ENCODE measurements at regions not wholly inside any gene's neighbourhood (a gene's known extent, or its start where the extent isn't known, plus 50 kb on each side); places are given as distances from the start of the nearest gene placed in this dataset.

- Histone ChIP-seq H3K9me3 (no peaks in the 10 kb centered on the region), H3K36me3 (no peaks in the 10 kb centered on the region), H3K27me3 (no peaks in the 10 kb centered on the region), H3K4me3 (no peak overlapping the region), H3K27ac (no peak overlapping the region), H3K4me1 (no peaks in the 10 kb centered on the region)
- TF ChIP-seq CTCF (IDR thresholded peaks at IDR 0.05) (no peak), POLR2A (IDR thresholded peaks at IDR 0.05) (no peak)
- DNase-seq: no peak
Measured at GRCh38 chr18:7512990-7513389, 54.1 kb upstream of the PTPRM start.

DNA sequence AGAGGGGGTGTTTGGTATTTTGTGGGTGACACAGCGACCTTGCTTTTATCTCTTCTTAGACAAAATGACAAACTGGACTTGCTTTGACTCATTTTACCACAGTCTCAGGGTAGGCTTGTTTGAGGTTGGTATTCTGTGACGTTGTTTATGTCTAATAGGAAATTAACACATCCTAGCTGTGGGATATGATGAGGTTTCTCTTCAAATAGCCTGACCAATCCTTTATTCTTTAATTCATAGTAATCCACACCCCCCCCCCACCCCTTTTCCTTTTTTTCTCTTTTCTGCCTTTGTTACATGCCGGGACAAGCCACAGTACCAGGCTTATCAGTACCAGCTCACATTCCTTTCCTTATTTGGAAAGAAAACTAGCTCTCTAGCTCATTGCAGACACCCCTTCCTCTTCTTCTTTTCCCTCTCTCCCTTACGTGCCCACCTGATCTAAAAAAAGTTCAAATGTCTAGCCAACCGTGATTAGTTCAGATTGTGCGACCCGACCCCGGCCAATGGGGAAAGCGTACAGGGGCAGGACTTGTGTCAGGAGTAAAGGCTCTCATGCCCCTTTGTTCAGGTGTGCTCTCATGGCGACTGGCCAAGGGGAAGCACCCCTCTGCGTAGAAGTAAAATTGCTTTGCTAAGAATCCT, 52.2 kb upstream of the PTPRM start:
- H3K4me3 ChIP-seq: no peak overlapping the region
- H3K27me3 ChIP-seq: no peaks in the 10 kb centered on the region
- no peak for DNase-seq
- TF ChIP-seq POLR2A (IDR thresholded peaks at IDR 0.05) (no peak), CTCF (IDR thresholded peaks at IDR 0.05) (no peak)
- H3K36me3 ChIP-seq: no peaks in the 10 kb centered on the region
- no peaks in the 10 kb centered on the region for H3K4me1 ChIP-seq
- H3K9me3 ChIP-seq: no peaks in the 10 kb centered on the region
- no peak overlapping the region for H3K27ac ChIP-seq

DNA sequence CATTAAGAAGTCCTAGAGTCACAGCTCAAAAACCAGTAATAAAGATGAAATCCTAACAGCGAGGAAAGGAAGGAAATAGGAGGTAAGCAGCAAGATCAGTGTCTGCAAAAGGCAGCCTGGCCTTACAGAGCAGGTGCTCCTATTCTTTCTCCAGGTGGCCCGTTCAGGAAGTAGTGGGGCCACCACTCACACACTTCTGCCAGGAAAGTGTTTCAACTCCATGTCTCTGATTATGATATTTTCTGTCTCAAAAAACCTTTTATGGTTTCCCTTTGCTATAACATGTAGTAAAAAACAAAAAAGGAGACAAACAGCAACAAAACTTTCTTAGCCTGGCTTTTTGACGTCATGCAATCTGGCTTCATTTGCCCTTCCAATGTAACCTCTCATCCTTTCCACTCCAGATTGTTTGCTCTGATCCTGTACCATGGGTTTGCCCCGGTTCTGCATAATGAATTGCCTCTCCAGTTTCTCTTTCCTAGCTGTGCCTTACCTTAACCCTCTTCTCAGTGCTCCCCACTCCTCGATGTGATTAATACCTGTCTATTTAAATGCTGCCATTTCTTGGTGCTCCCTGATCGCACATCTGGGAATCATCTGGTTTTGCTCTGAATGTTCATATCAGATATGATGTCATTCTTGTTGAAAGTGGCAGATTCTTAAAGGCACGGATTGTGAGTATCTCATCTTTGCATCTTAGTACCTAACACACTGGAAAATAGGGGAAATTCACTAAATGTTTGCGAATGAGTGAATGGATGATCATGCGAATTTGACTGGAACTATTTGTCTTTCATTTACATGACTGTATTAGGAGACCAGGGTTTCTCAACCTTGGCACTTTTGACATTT, 50.6 kb upstream of the PTPRM start:
- Histone ChIP-seq H3K27me3 (no peaks in the 10 kb centered on the region), H3K4me3 (no peak overlapping the region)
- TF ChIP-seq POLR2A (IDR thresholded peaks at IDR 0.05): no peak
- no peak for TF ChIP-seq CTCF (IDR thresholded peaks at IDR 0.05)

More for the DNA sequence above, 50.6 kb upstream of the PTPRM start:
- no peaks in the 10 kb centered on the region for H3K4me1 ChIP-seq
- DNase-seq: no peak
- no peaks in the 10 kb centered on the region for H3K36me3 ChIP-seq
- no peak overlapping the region for H3K27ac ChIP-seq
- no peaks in the 10 kb centered on the region for H3K9me3 ChIP-seq

Small RNA genes in the stretch of these regions (small RNA-seq; reads per million reads assigned to genes)
- gene RF00554: 0 reads per million in 2 donors

All from Peyer's patch (tissue), 4 donors.